IMR-90 (cell line): ENCODE measurements at regions not wholly inside any gene's neighbourhood (a gene's known extent, or its start where the extent isn't known, plus 50 kb on each side); places are given as distances from the start of the nearest gene placed in this dataset.

Experiments used
- ATAC-seq: fragments of 200-7000 bp; cut with Tn5 transposase; 2 replicates; pipeline ENCODE4 v1.9.1; 2020; ENCODE audit warnings: low read depth, mild to moderate bottlenecking, moderate library complexity
- BruUV-seq: library from RNA; stranded (reverse); fragments of 400-500 nt; replicated peaks from 2 replicates; lab custom pipeline; 2021; lab: Mats Ljungman, UMichigan
- CTCF ChIA-PET: fragments of 300-600 bp; formaldehyde crosslinking; extraction: SDS; loops from one replicate; lab custom pipeline; 2021; ENCODE audit warnings: antibody characterized with exemption; lab: Yijun Ruan, JAX
- POLR2A ChIA-PET: fragments of 300-600 bp; sonication (Branson Sonifier 250); formaldehyde crosslinking; loops from one replicate; lab custom pipeline; 2022; ENCODE audit warnings: antibody characterized with exemption; ENCODE audit not compliant: unreplicated experiment; lab: Charles Lee
- DNase-seq: peaks from one replicate; pipeline ENCODE4 v3.0.0; 2013
- H2AFZ ChIP-seq: replicated peaks from 2 replicates; pipeline ENCODE3; 2013; ENCODE audit warnings: low read length, mild to moderate bottlenecking; ENCODE audit not compliant: poor library complexity
- H2AK5ac ChIP-seq: 2 replicates; pipeline ENCODE4 v1.6.1; 2013; ENCODE audit warnings: low read depth, low read length, inconsistent platforms
- H2AK9ac ChIP-seq: replicated peaks from 2 replicates; pipeline ENCODE3; 2013; ENCODE audit warnings: mild to moderate bottlenecking, low read depth, low read length, moderate library complexity; ENCODE audit not compliant: poor library complexity
- H2BK120ac ChIP-seq: 2 replicates; pipeline ENCODE4 v1.6.1; 2013; ENCODE audit warnings: low read depth, low read length, inconsistent platforms
- H2BK15ac ChIP-seq: 3 replicates; pipeline ENCODE4 v1.6.1; 2013; ENCODE audit warnings: low read depth, low read length, inconsistent platforms
- H2BK20ac ChIP-seq: 2 replicates; pipeline ENCODE4 v1.6.1; 2013; ENCODE audit warnings: low read depth, mild to moderate bottlenecking, inconsistent platforms, low read length, moderate library complexity
- H2BK5ac ChIP-seq: 2 replicates; pipeline ENCODE4 v1.6.1; 2013; ENCODE audit warnings: mild to moderate bottlenecking, low read depth, low read length, inconsistent platforms; ENCODE audit not compliant: poor library complexity, severe bottlenecking
- H3K14ac ChIP-seq: replicated peaks from 2 replicates; pipeline ENCODE4 v1.6.1; 2013; ENCODE audit warnings: low read depth, low read length, inconsistent platforms
- H3K18ac ChIP-seq: 2 replicates; pipeline ENCODE4 v1.6.1; 2013; ENCODE audit warnings: low read depth, low read length, control low read depth
- H3K23ac ChIP-seq: 2 replicates; pipeline ENCODE4 v1.6.1; 2013; ENCODE audit warnings: low read depth, low read length, inconsistent platforms
- H3K27ac ChIP-seq: 2 replicates; pipeline ENCODE4 v1.5.1; 2013; ENCODE audit warnings: mild to moderate bottlenecking, control low read depth, low read length; ENCODE audit not compliant: insufficient read depth
- H3K27me3 ChIP-seq: 2 replicates; pipeline ENCODE4 v1.6.1; 2013; ENCODE audit warnings: low read length; ENCODE audit not compliant: control insufficient read depth, insufficient read depth
- H3K36me3 ChIP-seq: 2 replicates; pipeline ENCODE4 v1.6.1; 2013; ENCODE audit warnings: low read length, mixed read lengths; ENCODE audit not compliant: control insufficient read depth, insufficient read depth
- H3K4ac ChIP-seq: 2 replicates; pipeline ENCODE4 v1.6.1; 2013; ENCODE audit warnings: low read depth, low read length, inconsistent platforms
- H3K4me1 ChIP-seq: 2 replicates; pipeline ENCODE4 v1.6.1; 2013; ENCODE audit warnings: low read length, mixed read lengths; ENCODE audit not compliant: control insufficient read depth, insufficient read depth
- H3K4me2 ChIP-seq: 2 replicates; pipeline ENCODE4 v1.6.1; 2013; ENCODE audit warnings: low read depth, mild to moderate bottlenecking, control low read depth, low read length, moderate library complexity
- H3K4me3 ChIP-seq: 2 replicates; pipeline ENCODE4 v1.5.1; 2013; ENCODE audit warnings: low read depth, mild to moderate bottlenecking, control low read depth, low read length, moderate library complexity; ENCODE audit not compliant: insufficient read depth
- H3K56ac ChIP-seq: 2 replicates; pipeline ENCODE4 v1.6.1; 2013; ENCODE audit warnings: low read length, inconsistent platforms; ENCODE audit not compliant: insufficient read depth; ENCODE audit errors: extremely low read depth
- H3K79me1 ChIP-seq, 2 experiments: 2 replicates each; pipeline ENCODE4 v1.6.1; 2013; ENCODE audit warnings: low read length in 2 of 2, inconsistent platforms in 1 of 2, low read depth in 1 of 2
- H3K9ac ChIP-seq: 2 replicates; pipeline ENCODE4 v1.6.1; 2013; ENCODE audit warnings: low read depth, low read length, control low read depth
- H3K9me1 ChIP-seq: 2 replicates; pipeline ENCODE4 v1.6.1; 2013; ENCODE audit warnings: low read length, inconsistent platforms; ENCODE audit not compliant: insufficient read depth
- H3K9me3 ChIP-seq: 2 replicates; pipeline ENCODE4 v1.6.1; 2013; ENCODE audit warnings: low read length; ENCODE audit not compliant: control insufficient read depth, insufficient read depth
- H4K20me1 ChIP-seq: 2 replicates; pipeline ENCODE4 v1.6.1; 2013; ENCODE audit warnings: low read length, inconsistent platforms; ENCODE audit not compliant: insufficient read depth
- H4K5ac ChIP-seq: 2 replicates; pipeline ENCODE4 v1.6.1; 2013; ENCODE audit warnings: mild to moderate bottlenecking, low read depth, low read length, control low read depth
- H4K8ac ChIP-seq, 2 experiments: 2 replicates each; pipeline ENCODE4 v1.6.1; 2013; ENCODE audit warnings: low read depth in 2 of 2, low read length in 2 of 2, control low read depth in 1 of 2, inconsistent platforms in 1 of 2
- H4K91ac ChIP-seq: 2 replicates; pipeline ENCODE4 v1.6.1; 2013; ENCODE audit warnings: low read depth, low read length, inconsistent platforms; ENCODE audit not compliant: insufficient read depth
- BHLHE40 ChIP-seq: fragments of 150-350 bp; IDR thresholded peaks from 2 replicates; pipeline ENCODE4 v1.6.1; 2016; ENCODE audit warnings: mild to moderate bottlenecking, low read depth, low read length
- CEBPB ChIP-seq: IDR thresholded peaks from 2 replicates; pipeline ENCODE4 v1.6.1; 2012; ENCODE audit warnings: low read depth, low read length, improper control_type of control experiment
- CHD1 ChIP-seq: IDR thresholded peaks from 2 replicates; pipeline ENCODE4 v1.6.1; 2012; ENCODE audit warnings: low read depth, low read length, improper control_type of control experiment
- FOS ChIP-seq: fragments of 150-350 bp; IDR thresholded peaks from 2 replicates; pipeline ENCODE4 v1.6.1; 2016; ENCODE audit warnings: low read depth, low read length
- MAFK ChIP-seq: IDR thresholded peaks from 2 replicates; pipeline ENCODE4 v1.6.1; 2012; ENCODE audit warnings: low read depth, low read length, improper control_type of control experiment
- MAZ ChIP-seq: IDR thresholded peaks from 2 replicates; pipeline ENCODE4 v1.6.1; 2012; ENCODE audit warnings: low read depth, mild to moderate bottlenecking, low read length, improper control_type of control experiment, moderate library complexity, borderline replicate concordance
- MXI1 ChIP-seq: IDR thresholded peaks from 2 replicates; pipeline ENCODE4 v1.6.1; 2012; ENCODE audit warnings: low read depth, mild to moderate bottlenecking, low read length, moderate library complexity, borderline replicate concordance
- NFE2L2 ChIP-seq: fragments of 150-350 bp; IDR thresholded peaks from 2 replicates; pipeline ENCODE4 v1.6.1; 2016; ENCODE audit warnings: low read depth, mild to moderate bottlenecking, low read length
- POLR2A ChIP-seq: IDR thresholded peaks from 2 replicates; pipeline ENCODE4 v1.6.1; 2012; ENCODE audit warnings: mild to moderate bottlenecking, low read depth, low read length
- RAD21 ChIP-seq: IDR thresholded peaks from 2 replicates; pipeline ENCODE4 v1.6.1; 2012; ENCODE audit warnings: low read length, improper control_type of control experiment
- RCOR1 ChIP-seq: IDR thresholded peaks from 2 replicates; pipeline ENCODE4 v1.6.1; 2012; ENCODE audit warnings: mild to moderate bottlenecking, low read length, improper control_type of control experiment; ENCODE audit not compliant: insufficient replicate concordance
- RFX5 ChIP-seq: IDR thresholded peaks from 2 replicates; pipeline ENCODE4 v1.8.0; 2012; ENCODE audit warnings: low read depth, mild to moderate bottlenecking, low read length, moderate library complexity
- SMC3 ChIP-seq: fragments of 150-350 bp; IDR thresholded peaks from 2 replicates; pipeline ENCODE4 v1.6.1; 2016; ENCODE audit warnings: low read depth, mild to moderate bottlenecking, antibody characterized with exemption, low read length, moderate library complexity
- WGBS, 2 experiments: methylation state at CpG; one replicate each; pipeline versions ENCODE4 v1.1.5 to v1.1.7; 2013; ENCODE audit warnings: missing lambda C conversion rate in 2 of 2; ENCODE audit not compliant: insufficient read length in 1 of 2; ENCODE audit errors: extremely low coverage in 2 of 2; 5-methylcytosine and 5-hydroxymethylcytosine counted together
- dilution Hi-C: fragments of 300-500 bp; cut with HindIII; formaldehyde crosslinking; loops from one replicate; pipeline ENCODE4 v1.14.3; 2018; ENCODE audit warnings: low sequenced_read_pairs; ENCODE audit not compliant: unreplicated experiment
- in situ Hi-C: fragments of 300-500 bp; cut with MboI; formaldehyde crosslinking; loops from 3 replicates; pipeline ENCODE4 v1.14.3; 2019; ENCODE audit warnings: low sequenced_read_pairs, inconsistent platforms, mixed read lengths
- intact Hi-C: fragments of 100-400 bp; cut with micrococcal nuclease; formaldehyde crosslinking; loops from 2 replicates; pipeline ENCODE4 v1.10.0; 2022
- TF ChIP-seq, protein P1 (sequence below): fragments of 150-350 bp; IDR thresholded peaks from 2 replicates; pipeline ENCODE4 v1.6.1; 2016; ENCODE audit warnings: low read depth, mild to moderate bottlenecking, low read length, moderate library complexity, borderline replicate concordance
- TF ChIP-seq, protein P2 (sequence below): fragments of 150-350 bp; IDR thresholded peaks from 2 replicates; pipeline ENCODE4 v1.6.1; 2017; ENCODE audit warnings: mild to moderate bottlenecking, antibody characterized with exemption, low read length, low read depth
- TF ChIP-seq, protein P3 (sequence below): conservative IDR thresholded peaks from 2 replicates; pipeline ENCODE4 v1.5.1; 2012; ENCODE audit warnings: mild to moderate bottlenecking, low read depth, low read length, improper control_type of control experiment

- ATAC-seq: no peak
Observed at GRCh38 chr4:164304861-164305260, 449.1 kb upstream of the SMIM31 start.

More at GRCh38 chr4:164304861-164305260, 449.1 kb upstream of the SMIM31 start:
- no peak overlapping the region for H3K23ac ChIP-seq
- dilution Hi-C loops: no loop called here
- H2BK15ac ChIP-seq: no peak overlapping the region
- no peak overlapping the region for H3K4me3 ChIP-seq
- no peak overlapping the region for H3K14ac ChIP-seq
- POLR2A ChIA-PET: no interaction called here
- peaks cover 10% of the 10 kb centered on the region; the same call in 1 of the 2 replicates for H3K9me3 ChIP-seq
- WGBS, 2 experiments: no CpG with 5 or more reads among the region's 2 CpGs
- TF ChIP-seq MAFK (no peak), CHD1 (no peak), FOS (no peak), CEBPB (no peak), SMC3 (no peak), NFE2L2 (no peak), BHLHE40 (no peak), RCOR1 (no peak), RFX5 (no peak), RAD21 (no peak), MAZ (no peak), POLR2A (no peak), MXI1 (no peak)
- TF ChIP-seq, protein P1, sequence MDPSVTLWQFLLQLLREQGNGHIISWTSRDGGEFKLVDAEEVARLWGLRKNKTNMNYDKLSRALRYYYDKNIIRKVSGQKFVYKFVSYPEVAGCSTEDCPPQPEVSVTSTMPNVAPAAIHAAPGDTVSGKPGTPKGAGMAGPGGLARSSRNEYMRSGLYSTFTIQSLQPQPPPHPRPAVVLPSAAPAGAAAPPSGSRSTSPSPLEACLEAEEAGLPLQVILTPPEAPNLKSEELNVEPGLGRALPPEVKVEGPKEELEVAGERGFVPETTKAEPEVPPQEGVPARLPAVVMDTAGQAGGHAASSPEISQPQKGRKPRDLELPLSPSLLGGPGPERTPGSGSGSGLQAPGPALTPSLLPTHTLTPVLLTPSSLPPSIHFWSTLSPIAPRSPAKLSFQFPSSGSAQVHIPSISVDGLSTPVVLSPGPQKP: no peak
- TF ChIP-seq, protein P2, sequence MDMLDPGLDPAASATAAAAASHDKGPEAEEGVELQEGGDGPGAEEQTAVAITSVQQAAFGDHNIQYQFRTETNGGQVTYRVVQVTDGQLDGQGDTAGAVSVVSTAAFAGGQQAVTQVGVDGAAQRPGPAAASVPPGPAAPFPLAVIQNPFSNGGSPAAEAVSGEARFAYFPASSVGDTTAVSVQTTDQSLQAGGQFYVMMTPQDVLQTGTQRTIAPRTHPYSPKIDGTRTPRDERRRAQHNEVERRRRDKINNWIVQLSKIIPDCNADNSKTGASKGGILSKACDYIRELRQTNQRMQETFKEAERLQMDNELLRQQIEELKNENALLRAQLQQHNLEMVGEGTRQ: no peak
- TF ChIP-seq, protein P3, sequence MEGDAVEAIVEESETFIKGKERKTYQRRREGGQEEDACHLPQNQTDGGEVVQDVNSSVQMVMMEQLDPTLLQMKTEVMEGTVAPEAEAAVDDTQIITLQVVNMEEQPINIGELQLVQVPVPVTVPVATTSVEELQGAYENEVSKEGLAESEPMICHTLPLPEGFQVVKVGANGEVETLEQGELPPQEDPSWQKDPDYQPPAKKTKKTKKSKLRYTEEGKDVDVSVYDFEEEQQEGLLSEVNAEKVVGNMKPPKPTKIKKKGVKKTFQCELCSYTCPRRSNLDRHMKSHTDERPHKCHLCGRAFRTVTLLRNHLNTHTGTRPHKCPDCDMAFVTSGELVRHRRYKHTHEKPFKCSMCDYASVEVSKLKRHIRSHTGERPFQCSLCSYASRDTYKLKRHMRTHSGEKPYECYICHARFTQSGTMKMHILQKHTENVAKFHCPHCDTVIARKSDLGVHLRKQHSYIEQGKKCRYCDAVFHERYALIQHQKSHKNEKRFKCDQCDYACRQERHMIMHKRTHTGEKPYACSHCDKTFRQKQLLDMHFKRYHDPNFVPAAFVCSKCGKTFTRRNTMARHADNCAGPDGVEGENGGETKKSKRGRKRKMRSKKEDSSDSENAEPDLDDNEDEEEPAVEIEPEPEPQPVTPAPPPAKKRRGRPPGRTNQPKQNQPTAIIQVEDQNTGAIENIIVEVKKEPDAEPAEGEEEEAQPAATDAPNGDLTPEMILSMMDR: no peak
- no peak overlapping the region for H3K56ac ChIP-seq
- CTCF ChIA-PET: no interaction called here
- no peak overlapping the region for H3K4ac ChIP-seq
- no peak overlapping the region for H2BK5ac ChIP-seq
- H2BK20ac ChIP-seq: no peak overlapping the region
- intact Hi-C loops: no loop called here
- H4K91ac ChIP-seq: no peak overlapping the region
- no peak overlapping the region for H2BK120ac ChIP-seq
- DNase-seq: no peak
- H3K4me2 ChIP-seq: no peak overlapping the region
- H3K18ac ChIP-seq: no peak overlapping the region
- H3K27me3 ChIP-seq: no peaks in the 10 kb centered on the region
- H3K27ac ChIP-seq: no peak overlapping the region
- no peaks in the 10 kb centered on the region for H4K20me1 ChIP-seq
- no peak overlapping the region for H2AK5ac ChIP-seq
- H3K36me3 ChIP-seq: no peaks in the 10 kb centered on the region
- H2AFZ ChIP-seq: no peak overlapping the region
- H3K9me1 ChIP-seq: no peaks in the 10 kb centered on the region
- H2AK9ac ChIP-seq: no peak overlapping the region
- no peaks in the 10 kb centered on the region for H3K79me1 ChIP-seq
- H4K8ac ChIP-seq: no peak overlapping the region
- BruUV-seq: no TSS peak
- no peaks in the 10 kb centered on the region for H3K4me1 ChIP-seq
- in situ Hi-C loops: no loop called here
- H3K9ac ChIP-seq: no peak overlapping the region
- H4K5ac ChIP-seq: no peak overlapping the region
